ENCODE measurements at regions not wholly inside any gene's neighbourhood (a gene's known extent, or its start where the extent isn't known, plus 50 kb on each side); places are given as distances from the start of the nearest gene placed in this dataset.

DNA sequence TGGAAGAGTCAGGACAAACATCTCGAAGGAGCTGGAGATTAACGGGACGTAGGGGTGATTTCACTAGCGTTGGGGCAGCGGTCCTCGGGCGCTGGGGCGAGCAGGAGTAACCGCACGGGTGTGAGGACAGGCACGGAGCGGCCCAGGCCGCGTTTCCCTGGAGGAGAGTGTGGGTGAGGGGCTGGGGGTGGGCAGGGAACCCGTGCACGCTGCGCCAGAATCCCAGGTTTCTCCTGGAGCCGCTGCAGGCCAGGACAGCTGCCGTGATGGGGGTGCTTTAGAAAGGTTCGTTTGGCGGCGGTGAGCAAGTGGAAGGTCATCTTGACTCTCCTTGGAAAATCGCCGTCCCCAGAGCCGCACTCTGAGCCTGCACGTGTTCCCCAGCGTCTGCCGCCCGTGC lies 290.2 kb upstream of the IRX1 start:
- no peak for DNase-seq
- Histone ChIP-seq H4K20me1 (ENCODE audit: low read length) (no peaks in the 10 kb centered on the region), H3K4me2 (ENCODE audit: low read length) (no peak overlapping the region), H3K27me3 (ENCODE audit: low read length) (no peaks in the 10 kb centered on the region), H3K27ac (ENCODE audit: low read length) (no peak overlapping the region), H3K9me3 (ENCODE audit: low read length) (0 out of 2 replicates have a peak, but pooled peaks cover 3% of the 10 kb centered on the region), H3K79me2 (ENCODE audit: low read length) (no peaks in the 10 kb centered on the region), H3K9ac (ENCODE audit: low read length) (no peak overlapping the region), H3K9me2 (replicated peaks; ENCODE audit: low read length) (no peaks in the 10 kb centered on the region), H3K4me3 (ENCODE audit: low read length) (no peak overlapping the region), H3K4me1 (ENCODE audit: insufficient read depth, low read length) (no peaks in the 10 kb centered on the region), H2AFZ (ENCODE audit: low read length) (no peak overlapping the region), H3K36me3 (ENCODE audit: low read depth, low read length) (no peaks in the 10 kb centered on the region), H3F3A (ENCODE audit: low read length, unreplicated experiment) (no peaks in the 10 kb centered on the region)
- CTCF ChIA-PET, result no interaction called here
- no peak for ATAC-seq
- TF ChIP-seq EZH2 (IDR thresholded peaks at IDR 0.05; ENCODE audit: low read length, unreplicated experiment) (no peak), EZH2phosphoT487 (IDR thresholded peaks at IDR 0.05; ENCODE audit: borderline replicate concordance, low read length) (no peak)
- TF ChIP-seq, protein P1, sequence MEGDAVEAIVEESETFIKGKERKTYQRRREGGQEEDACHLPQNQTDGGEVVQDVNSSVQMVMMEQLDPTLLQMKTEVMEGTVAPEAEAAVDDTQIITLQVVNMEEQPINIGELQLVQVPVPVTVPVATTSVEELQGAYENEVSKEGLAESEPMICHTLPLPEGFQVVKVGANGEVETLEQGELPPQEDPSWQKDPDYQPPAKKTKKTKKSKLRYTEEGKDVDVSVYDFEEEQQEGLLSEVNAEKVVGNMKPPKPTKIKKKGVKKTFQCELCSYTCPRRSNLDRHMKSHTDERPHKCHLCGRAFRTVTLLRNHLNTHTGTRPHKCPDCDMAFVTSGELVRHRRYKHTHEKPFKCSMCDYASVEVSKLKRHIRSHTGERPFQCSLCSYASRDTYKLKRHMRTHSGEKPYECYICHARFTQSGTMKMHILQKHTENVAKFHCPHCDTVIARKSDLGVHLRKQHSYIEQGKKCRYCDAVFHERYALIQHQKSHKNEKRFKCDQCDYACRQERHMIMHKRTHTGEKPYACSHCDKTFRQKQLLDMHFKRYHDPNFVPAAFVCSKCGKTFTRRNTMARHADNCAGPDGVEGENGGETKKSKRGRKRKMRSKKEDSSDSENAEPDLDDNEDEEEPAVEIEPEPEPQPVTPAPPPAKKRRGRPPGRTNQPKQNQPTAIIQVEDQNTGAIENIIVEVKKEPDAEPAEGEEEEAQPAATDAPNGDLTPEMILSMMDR (conservative IDR thresholded peaks at IDR 0.05; ENCODE audit: low read depth, low read length), result no peak
- intact Hi-C loops (cut with micrococcal nuclease), result no loop called here
- POLR2A ChIA-PET (ENCODE audit: unreplicated experiment), result no interaction called here
- no TSS peak for BruUV-seq (replicated peaks)

DNA sequence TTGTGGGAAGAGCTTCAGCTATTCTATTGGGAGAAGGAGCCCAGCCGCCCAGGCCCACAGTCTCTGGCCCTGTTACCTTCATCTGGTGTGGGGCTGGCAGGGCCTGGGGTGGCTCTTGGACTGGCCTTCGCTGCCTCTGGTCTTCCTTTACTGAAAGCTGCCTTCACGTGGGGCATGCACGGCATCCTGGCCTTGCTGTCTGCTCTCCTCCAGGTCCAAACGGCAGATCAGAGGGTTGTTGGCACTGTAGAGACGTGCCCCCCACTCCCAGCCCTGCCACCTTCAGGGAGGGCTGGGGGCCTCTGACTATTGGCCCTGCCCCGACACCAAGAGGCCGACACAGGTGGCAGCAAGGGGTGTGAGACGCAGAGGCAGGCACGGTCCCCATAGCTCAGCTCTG lies 291.3 kb upstream of the IRX1 start:
- TF ChIP-seq EZH2 (IDR thresholded peaks at IDR 0.05; ENCODE audit: low read length, unreplicated experiment) (no peak), EZH2phosphoT487 (IDR thresholded peaks at IDR 0.05; ENCODE audit: borderline replicate concordance, low read length) (no peak)
- TF ChIP-seq, protein P1 (conservative IDR thresholded peaks at IDR 0.05; ENCODE audit: low read depth, low read length), result no peak
- Histone ChIP-seq H3K36me3 (ENCODE audit: low read depth, low read length) (no peaks in the 10 kb centered on the region), H3K4me3 (ENCODE audit: low read length) (no peak overlapping the region), H3F3A (ENCODE audit: low read length, unreplicated experiment) (no peaks in the 10 kb centered on the region), H3K4me2 (ENCODE audit: low read length) (no peak overlapping the region), H2AFZ (ENCODE audit: low read length) (no peak overlapping the region), H3K27ac (ENCODE audit: low read length) (no peak overlapping the region), H3K4me1 (ENCODE audit: insufficient read depth, low read length) (no peaks in the 10 kb centered on the region), H3K27me3 (ENCODE audit: low read length) (no peaks in the 10 kb centered on the region), H4K20me1 (ENCODE audit: low read length) (no peaks in the 10 kb centered on the region), H3K9ac (ENCODE audit: low read length) (no peak overlapping the region), H3K79me2 (ENCODE audit: low read length) (no peaks in the 10 kb centered on the region), H3K9me2 (replicated peaks; ENCODE audit: low read length) (no peaks in the 10 kb centered on the region), H3K9me3 (ENCODE audit: low read length) (no peaks in the 10 kb centered on the region)
- ChIA-PET POLR2A (ENCODE audit: unreplicated experiment) (no interaction called here), CTCF (no interaction called here)
- DNase-seq (no peak), ATAC-seq (no peak)
- intact Hi-C loops (cut with micrococcal nuclease), result no loop called here
- BruUV-seq (replicated peaks), result no TSS peak

DNA sequence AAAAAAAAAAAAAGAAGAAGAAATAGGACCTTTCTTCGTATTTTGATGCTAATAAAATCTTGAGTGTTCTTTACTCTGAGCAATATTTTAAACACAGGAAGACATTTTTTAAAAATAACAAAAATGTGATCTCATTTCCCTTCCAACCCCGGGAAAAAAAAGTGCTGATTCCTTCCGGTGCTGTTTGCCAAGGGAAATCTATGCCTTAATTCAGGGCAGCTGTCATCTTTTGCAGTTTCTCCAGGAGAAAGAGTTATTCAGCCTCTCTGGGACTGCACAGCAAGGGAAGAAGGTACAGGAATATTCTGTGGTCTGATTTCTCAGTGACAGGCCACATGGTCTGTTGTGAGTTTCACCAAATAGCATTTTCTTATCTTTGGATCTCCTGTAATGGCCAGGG lies 291.9 kb upstream of the IRX1 start:
- no peaks in the 10 kb centered on the region for H3K27me3 ChIP-seq (ENCODE audit: low read length)
- no peak for DNase-seq
- no peak overlapping the region for H2AFZ ChIP-seq (ENCODE audit: low read length)
- peaks cover 3% of the 10 kb centered on the region; the same call in 1 of the 2 replicates for H3K9me3 ChIP-seq (ENCODE audit: low read length)
- H3K4me1 ChIP-seq (ENCODE audit: insufficient read depth, low read length), result no peaks in the 10 kb centered on the region
- ChIA-PET CTCF (no interaction called here), POLR2A (ENCODE audit: unreplicated experiment) (no interaction called here)
- no peaks in the 10 kb centered on the region for H3K9me2 ChIP-seq (replicated peaks; ENCODE audit: low read length)
- ATAC-seq, result no peak
- no peak overlapping the region for H3K9ac ChIP-seq (ENCODE audit: low read length)
- no peaks in the 10 kb centered on the region for H4K20me1 ChIP-seq (ENCODE audit: low read length)
- no TSS peak for BruUV-seq (replicated peaks)
- no peak overlapping the region for H3K4me2 ChIP-seq (ENCODE audit: low read length)
- TF ChIP-seq, protein P1 (conservative IDR thresholded peaks at IDR 0.05; ENCODE audit: low read depth, low read length), result no peak
- TF ChIP-seq EZH2 (IDR thresholded peaks at IDR 0.05; ENCODE audit: low read length, unreplicated experiment) (no peak), EZH2phosphoT487 (IDR thresholded peaks at IDR 0.05; ENCODE audit: borderline replicate concordance, low read length) (no peak)
- H3K36me3 ChIP-seq (ENCODE audit: low read depth, low read length), result no peaks in the 10 kb centered on the region
- H3K79me2 ChIP-seq (ENCODE audit: low read length), result no peaks in the 10 kb centered on the region
- H3K27ac ChIP-seq (ENCODE audit: low read length), result no peak overlapping the region
- H3F3A ChIP-seq (ENCODE audit: low read length, unreplicated experiment), result no peaks in the 10 kb centered on the region
- intact Hi-C loops (cut with micrococcal nuclease), result no loop called here
- H3K4me3 ChIP-seq (ENCODE audit: low read length), result no peak overlapping the region
